Liver (tissue), 8 donors: ENCODE measurements at regions not wholly inside any gene's neighbourhood (a gene's known extent, or its start where the extent isn't known, plus 50 kb on each side); places are given as distances from the start of the nearest gene placed in this dataset.
A peak's percentile ranks its signal among the peaks of the same experiment; 100 is the strongest.

Experiments
- DNase-seq: peaks from one replicate; pipeline ENCODE4 v3.0.0-alpha.2; 2017; ENCODE audit warnings: low spot score
- H3K27ac ChIP-seq, 2 donors: one replicate each; pipeline ENCODE4 v1.7.0; 2013; ENCODE audit warnings: inconsistent platforms in 2 of 2, low read length in 2 of 2, control low read depth in 1 of 2, low read depth in 1 of 2, mild to moderate bottlenecking in 1 of 2
- H3K27me3 ChIP-seq, 4 donors: one replicate each; pipeline versions ENCODE4 v1.6.1 to v1.7.0; 2013; ENCODE audit warnings: low read length in 3 of 4, inconsistent platforms in 1 of 4, mild to moderate bottlenecking in 1 of 4, moderate library complexity in 1 of 4; ENCODE audit not compliant: control insufficient read depth in 4 of 4, insufficient read depth in 4 of 4
- H3K36me3 ChIP-seq, 4 donors: one replicate each; pipeline versions ENCODE4 v1.6.1 to v1.7.0; 2013; ENCODE audit warnings: low read length in 3 of 4, mild to moderate bottlenecking in 3 of 4, low read depth in 1 of 4, moderate library complexity in 1 of 4; ENCODE audit not compliant: control insufficient read depth in 4 of 4, insufficient read depth in 3 of 4
- H3K4me1 ChIP-seq, 4 donors: one replicate each; pipeline versions ENCODE4 v1.6.1 to v1.7.0; 2013; ENCODE audit warnings: low read length in 3 of 4, mild to moderate bottlenecking in 3 of 4, moderate library complexity in 1 of 4; ENCODE audit not compliant: control insufficient read depth in 4 of 4, insufficient read depth in 4 of 4
- H3K4me3 ChIP-seq, 3 donors: one replicate each; pipeline versions ENCODE4 v1.6.1 to v1.7.0; 2013; ENCODE audit warnings: low read length in 3 of 3, control low read depth in 1 of 3, low read depth in 1 of 3, mild to moderate bottlenecking in 1 of 3
- H3K9ac ChIP-seq, 2 donors: one replicate each; pipeline ENCODE4 v1.7.0; 2013; ENCODE audit warnings: low read length in 2 of 2, mild to moderate bottlenecking in 2 of 2, moderate library complexity in 2 of 2, control low read depth in 1 of 2, low read depth in 1 of 2
- H3K9me3 ChIP-seq, 4 donors: one replicate each; pipeline versions ENCODE4 v1.6.1 to v1.7.0; 2013; ENCODE audit warnings: low read length in 3 of 4; ENCODE audit not compliant: control insufficient read depth in 4 of 4
- ATF3 ChIP-seq: IDR thresholded peaks from 2 replicates; pipeline ENCODE4 v1.6.1; 2016; ENCODE audit warnings: antibody characterized with exemption
- CTCF ChIP-seq: fragments of 150-350 bp; IDR thresholded peaks from 2 replicates; pipeline ENCODE4 v1.5.1; 2017; ENCODE audit warnings: improper control_type of control experiment, low read depth, low read length; ENCODE audit not compliant: missing input control
- EGR1 ChIP-seq, 2 donors: IDR thresholded peaks; 2 replicates each; pipeline ENCODE4 v1.6.1; 2016 to 2018; ENCODE audit warnings: antibody characterized with exemption in 2 of 2, low read depth in 2 of 2
- FOXA2 ChIP-seq: IDR thresholded peaks from 2 replicates; pipeline ENCODE4 v1.6.1; 2016; ENCODE audit warnings: antibody characterized with exemption
- GABPA ChIP-seq, 2 donors: IDR thresholded peaks in 1 of 2; conservative IDR thresholded peaks in 1 of 2; 2 replicates each; pipeline ENCODE4 v1.6.1; 2016; ENCODE audit warnings: antibody characterized with exemption in 2 of 2, mild to moderate bottlenecking in 1 of 2, moderate library complexity in 1 of 2
- HNF4A ChIP-seq, 2 donors: conservative IDR thresholded peaks; 2 replicates each; pipeline ENCODE4 v1.6.1; 2016; ENCODE audit warnings: antibody characterized with exemption in 2 of 2, mild to moderate bottlenecking in 2 of 2
- HNF4G ChIP-seq: IDR thresholded peaks from 2 replicates; pipeline ENCODE4 v1.6.1; 2016; ENCODE audit warnings: antibody characterized with exemption
- JUND ChIP-seq, 2 donors: IDR thresholded peaks; 2 replicates each; pipeline ENCODE4 v1.6.1; 2016; ENCODE audit warnings: antibody characterized with exemption in 2 of 2
- MAX ChIP-seq: IDR thresholded peaks from 2 replicates; pipeline ENCODE4 v1.6.1; 2016; ENCODE audit warnings: antibody characterized with exemption
- NR2F2 ChIP-seq: IDR thresholded peaks from 2 replicates; pipeline ENCODE4 v1.6.1; 2016; ENCODE audit warnings: antibody characterized with exemption
- RAD21 ChIP-seq, 2 donors: IDR thresholded peaks; 2 replicates each; pipeline ENCODE4 v1.6.1; 2016; ENCODE audit warnings: antibody characterized with exemption in 2 of 2, mild to moderate bottlenecking in 2 of 2
- REST ChIP-seq: IDR thresholded peaks from 2 replicates; pipeline ENCODE4 v1.6.1; 2016; ENCODE audit warnings: antibody characterized with exemption, mild to moderate bottlenecking
- RXRA ChIP-seq, 2 donors: IDR thresholded peaks; 2 replicates each; pipeline ENCODE4 v1.6.1; 2017 to 2018; ENCODE audit warnings: antibody characterized with exemption in 2 of 2, mild to moderate bottlenecking in 1 of 2
- SP1 ChIP-seq: IDR thresholded peaks from 2 replicates; pipeline ENCODE4 v1.6.1; 2018; ENCODE audit warnings: antibody characterized with exemption, mild to moderate bottlenecking
- TAF1 ChIP-seq: conservative IDR thresholded peaks from 2 replicates; pipeline ENCODE4 v1.6.1; 2016; ENCODE audit warnings: antibody characterized with exemption, mild to moderate bottlenecking
- YY1 ChIP-seq: IDR thresholded peaks from 2 replicates; pipeline ENCODE4 v1.6.1; 2016; ENCODE audit warnings: antibody characterized with exemption, mild to moderate bottlenecking
- ZBTB33 ChIP-seq: IDR thresholded peaks from 2 replicates; pipeline ENCODE4 v1.6.1; 2016; ENCODE audit warnings: antibody characterized with exemption
- WGBS: extraction: QIAGEN DNeasy Blood & Tissue Kit; methylation state at CpG from one replicate; pipeline ENCODE4 v1.1.7; 2013; 5-methylcytosine and 5-hydroxymethylcytosine counted together
- donor health status: healthy.
- donor health status: healthy.
- donor health status: healthy.
- donor health status: healthy.
- donor health status: healthy.

GRCh38 chr20:19885594-19885938 is 127.5 kb downstream of the RIN2 start:
- Histone ChIP-seq H3K36me3 (no peaks in the 10 kb centered on the region), H3K27ac (peak overlapping the region; percentile 83 to 88), H3K27me3 (no peaks in the 10 kb centered on the region), H3K4me1 (peaks cover 3 to 43% (median 35%) of the 10 kb centered on the region in 4 donors), H3K9ac (no peak overlapping the region), H3K9me3 (no peaks in the 10 kb centered on the region), H3K4me3 (no peak overlapping the region)
- TF ChIP-seq CTCF (no peak), GABPA (IDR thresholded peaks at IDR 0.05 in 1 of 2, conservative IDR thresholded peaks at IDR 0.05 in 1 of 2) (no peak), RXRA (IDR thresholded peaks at IDR 0.05) (no peak), JUND (IDR thresholded peaks at IDR 0.05) (no peak), RAD21 (IDR thresholded peaks at IDR 0.05) (no peak), ATF3 (no peak), HNF4A (conservative IDR thresholded peaks at IDR 0.05) (no peak), TAF1 (no peak), YY1 (no peak), NR2F2 (no peak), SP1 (no peak), ZBTB33 (no peak), REST (no peak), HNF4G (no peak), FOXA2 (no peak), EGR1 (IDR thresholded peaks at IDR 0.05; ENCODE audit: low read depth in 2 of 2) (no peak), MAX (no peak)
- no peak for DNase-seq
- 52% methylated on average over 5 of the region's 5 CpGs for WGBS
